Fibroblast of pulmonary artery (primary cell): ENCODE measurements at regions not wholly inside any gene's neighbourhood (a gene's known extent, or its start where the extent isn't known, plus 50 kb on each side); places are given as distances from the start of the nearest gene placed in this dataset.

ENCODE experiments used
- DNase-seq: peaks from one replicate; pipeline ENCODE4 v3.0.0-alpha.2; 2010; ENCODE audit warnings: low read depth
- H3K4me3 ChIP-seq: replicated peaks from 2 replicates; pipeline ENCODE4 v1.5.1; 2011; ENCODE audit warnings: low read depth, mild to moderate bottlenecking, control low read depth, low read length, moderate library complexity
- CTCF ChIP-seq: IDR thresholded peaks from 2 replicates; pipeline ENCODE4 v1.5.1; 2011; ENCODE audit warnings: mild to moderate bottlenecking, control low read depth, low read length, inconsistent platforms; ENCODE audit errors: missing control alignments

GRCh38 chr19:30638889-30639288 lies 266.7 kb downstream of the ZNF536 start:
- H3K4me3 ChIP-seq: no peak overlapping the region
- no peak for DNase-seq
- no peak for TF ChIP-seq CTCF

- DNase-seq: no peak
- TF ChIP-seq CTCF: no peak
- H3K4me3 ChIP-seq: no peak overlapping the region
Observed at GRCh38 chr19:30637926-30638325, 265.7 kb downstream of the ZNF536 start.

- DNase-seq: no peak
- H3K4me3 ChIP-seq: no peak overlapping the region
- TF ChIP-seq CTCF: no peak
Observed at GRCh38 chr19:30634996-30635975, 263.1 kb downstream of the ZNF536 start.

- H3K4me3 ChIP-seq: no peak overlapping the region
- no peak for TF ChIP-seq CTCF
Observed at GRCh38 chr19:30634131-30634830, 262.1 kb downstream of the ZNF536 start.

GRCh38 chr19:30631033-30631370 lies 258.8 kb downstream of the ZNF536 start:
- TF ChIP-seq CTCF: no peak
- DNase-seq: no peak

More at GRCh38 chr19:30634131-30634830, 262.1 kb downstream of the ZNF536 start:
- DNase-seq: no peak

GRCh38 chr19:30630289-30631032 lies 258.3 kb downstream of the ZNF536 start:
- DNase-seq: no peak
- TF ChIP-seq CTCF: no peak
- H3K4me3 ChIP-seq: no peak overlapping the region

More at GRCh38 chr19:30631033-30631370, 258.8 kb downstream of the ZNF536 start:
- H3K4me3 ChIP-seq: no peak overlapping the region
